ENCODE measurements at regions not wholly inside any gene's neighbourhood (a gene's known extent, or its start where the extent isn't known, plus 50 kb on each side); places are given as distances from the start of the nearest gene placed in this dataset.

- no peak for DNase-seq (ENCODE audit: insufficient read length)
- TF ChIP-seq POLR2AphosphoS5 (IDR thresholded peaks at IDR 0.05; ENCODE audit: low read depth, low read length) (no peak), POLR2A (IDR thresholded peaks at IDR 0.05; ENCODE audit: low read depth, low read length) (no peak), TAF1 (IDR thresholded peaks at IDR 0.05; ENCODE audit: borderline replicate concordance, low read depth, low read length) (no peak)
- FAIRE-seq = no peak
Measured at GRCh38 chr15:93482731-93483130, 393.7 kb upstream of the RGMA start.

GRCh38 chr15:93479715-93480114 is 390.7 kb upstream of the RGMA start:
- no peak for FAIRE-seq
- DNase-seq (ENCODE audit: insufficient read length) = no peak
- TF ChIP-seq POLR2AphosphoS5 (IDR thresholded peaks at IDR 0.05; ENCODE audit: low read depth, low read length) = no peak
- no peak for TF ChIP-seq TAF1 (IDR thresholded peaks at IDR 0.05; ENCODE audit: borderline replicate concordance, low read depth, low read length)
- TF ChIP-seq POLR2A (IDR thresholded peaks at IDR 0.05; ENCODE audit: low read depth, low read length) = no peak

- FAIRE-seq = no peak
- TF ChIP-seq POLR2AphosphoS5 (IDR thresholded peaks at IDR 0.05; ENCODE audit: low read depth, low read length) = no peak
- TF ChIP-seq POLR2A (IDR thresholded peaks at IDR 0.05; ENCODE audit: low read depth, low read length) = no peak
- no peak for TF ChIP-seq TAF1 (IDR thresholded peaks at IDR 0.05; ENCODE audit: borderline replicate concordance, low read depth, low read length)
- DNase-seq (ENCODE audit: insufficient read length) = no peak
Measured at GRCh38 chr15:93478947-93479346, 389.9 kb upstream of the RGMA start.

GRCh38 chr15:93477721-93478120 is 388.7 kb upstream of the RGMA start:
- FAIRE-seq (no peak), DNase-seq (ENCODE audit: insufficient read length) (no peak)
- no peak for TF ChIP-seq TAF1 (IDR thresholded peaks at IDR 0.05; ENCODE audit: borderline replicate concordance, low read depth, low read length)
- TF ChIP-seq POLR2AphosphoS5 (IDR thresholded peaks at IDR 0.05; ENCODE audit: low read depth, low read length) = no peak
- TF ChIP-seq POLR2A (IDR thresholded peaks at IDR 0.05; ENCODE audit: low read depth, low read length) = no peak

- FAIRE-seq = no peak
- DNase-seq (ENCODE audit: insufficient read length) = no peak
Measured at GRCh38 chr15:93477188-93477587, 388.2 kb upstream of the RGMA start.

GRCh38 chr15:93476491-93477177 is 387.6 kb upstream of the RGMA start:
- no peak for DNase-seq (ENCODE audit: insufficient read length)
- TF ChIP-seq POLR2A (IDR thresholded peaks at IDR 0.05; ENCODE audit: low read depth, low read length) (no peak), TAF1 (IDR thresholded peaks at IDR 0.05; ENCODE audit: borderline replicate concordance, low read depth, low read length) (no peak), POLR2AphosphoS5 (IDR thresholded peaks at IDR 0.05; ENCODE audit: low read depth, low read length) (no peak)
- FAIRE-seq = no peak

More at GRCh38 chr15:93477188-93477587, 388.2 kb upstream of the RGMA start:
- TF ChIP-seq POLR2AphosphoS5 (IDR thresholded peaks at IDR 0.05; ENCODE audit: low read depth, low read length) (no peak), POLR2A (IDR thresholded peaks at IDR 0.05; ENCODE audit: low read depth, low read length) (no peak), TAF1 (IDR thresholded peaks at IDR 0.05; ENCODE audit: borderline replicate concordance, low read depth, low read length) (no peak)

GRCh38 chr15:93474728-93475127 is 385.7 kb upstream of the RGMA start:
- no peak for TF ChIP-seq POLR2A (IDR thresholded peaks at IDR 0.05; ENCODE audit: low read depth, low read length)
- TF ChIP-seq TAF1 (IDR thresholded peaks at IDR 0.05; ENCODE audit: borderline replicate concordance, low read depth, low read length) = no peak
- TF ChIP-seq POLR2AphosphoS5 (IDR thresholded peaks at IDR 0.05; ENCODE audit: low read depth, low read length) = no peak
- DNase-seq (ENCODE audit: insufficient read length) (no peak), FAIRE-seq (no peak)

- FAIRE-seq (no peak), DNase-seq (ENCODE audit: insufficient read length) (no peak)
- TF ChIP-seq TAF1 (IDR thresholded peaks at IDR 0.05; ENCODE audit: borderline replicate concordance, low read depth, low read length) (no peak), POLR2A (IDR thresholded peaks at IDR 0.05; ENCODE audit: low read depth, low read length) (no peak), POLR2AphosphoS5 (IDR thresholded peaks at IDR 0.05; ENCODE audit: low read depth, low read length) (no peak)
Measured at GRCh38 chr15:93469994-93470393, 381.0 kb upstream of the RGMA start.

- FAIRE-seq (no peak), DNase-seq (ENCODE audit: insufficient read length) (no peak)
- no peak for TF ChIP-seq TAF1 (IDR thresholded peaks at IDR 0.05; ENCODE audit: borderline replicate concordance, low read depth, low read length)
- TF ChIP-seq POLR2AphosphoS5 (IDR thresholded peaks at IDR 0.05; ENCODE audit: low read depth, low read length) = no peak
- TF ChIP-seq POLR2A (IDR thresholded peaks at IDR 0.05; ENCODE audit: low read depth, low read length) = no peak
Measured at GRCh38 chr15:93467337-93467736, 378.3 kb upstream of the RGMA start.

GRCh38 chr15:93466380-93466779 is 377.4 kb upstream of the RGMA start:
- DNase-seq (ENCODE audit: insufficient read length) (no peak), FAIRE-seq (no peak)
- TF ChIP-seq TAF1 (IDR thresholded peaks at IDR 0.05; ENCODE audit: borderline replicate concordance, low read depth, low read length) = no peak
- TF ChIP-seq POLR2AphosphoS5 (IDR thresholded peaks at IDR 0.05; ENCODE audit: low read depth, low read length) = no peak
- no peak for TF ChIP-seq POLR2A (IDR thresholded peaks at IDR 0.05; ENCODE audit: low read depth, low read length)

- TF ChIP-seq TAF1 (IDR thresholded peaks at IDR 0.05; ENCODE audit: borderline replicate concordance, low read depth, low read length) (no peak), POLR2A (IDR thresholded peaks at IDR 0.05; ENCODE audit: low read depth, low read length) (no peak)
- DNase-seq (ENCODE audit: insufficient read length) = no peak
- FAIRE-seq = no peak
Measured at GRCh38 chr15:93462690-93463089, 373.7 kb upstream of the RGMA start.

GRCh38 chr15:93460717-93461116 is 371.7 kb upstream of the RGMA start:
- DNase-seq (ENCODE audit: insufficient read length) (no peak), FAIRE-seq (no peak)
- TF ChIP-seq POLR2A (IDR thresholded peaks at IDR 0.05; ENCODE audit: low read depth, low read length) (no peak), TAF1 (IDR thresholded peaks at IDR 0.05; ENCODE audit: borderline replicate concordance, low read depth, low read length) (no peak), POLR2AphosphoS5 (IDR thresholded peaks at IDR 0.05; ENCODE audit: low read depth, low read length) (no peak)
